Natural killer cell (primary cell): ENCODE measurements at regions not wholly inside any gene's neighbourhood (a gene's known extent, or its start where the extent isn't known, plus 50 kb on each side); places are given as distances from the start of the nearest gene placed in this dataset.

Source experiments
- ATAC-seq, 3 donors: fragments of 150-1000 bp in 2 of 3; fragments of 200-7000 bp in 1 of 3; cut with Tn5 transposase; 1 replicate in 1 of 3; 2 replicates in 2 of 3; pipeline ENCODE4 v1.10.0; 2021; ENCODE audit warnings: mild to moderate bottlenecking in 2 of 3, moderate library complexity in 2 of 3
- DNase-seq, 2 donors: peaks; one replicate each; pipeline versions ENCODE4 v3.0.0 to v3.0.0-alpha.2; 2013 to 2021; ENCODE audit warnings: mixed read lengths in 1 of 2
- H3K27ac ChIP-seq: one replicate; pipeline ENCODE4 v1.5.1; 2013; ENCODE audit warnings: mild to moderate bottlenecking, low read length
- H3K27me3 ChIP-seq: one replicate; pipeline ENCODE4 v1.6.1; 2013; ENCODE audit warnings: low read length; ENCODE audit not compliant: control insufficient read depth, insufficient read depth
- H3K36me3 ChIP-seq: one replicate; pipeline ENCODE4 v1.6.1; 2013; ENCODE audit warnings: low read length; ENCODE audit not compliant: control insufficient read depth, insufficient read depth
- H3K4me1 ChIP-seq: one replicate; pipeline ENCODE4 v1.6.1; 2013; ENCODE audit warnings: low read length; ENCODE audit not compliant: control insufficient read depth, insufficient read depth
- H3K4me3 ChIP-seq: one replicate; pipeline ENCODE4 v1.5.1; 2013; ENCODE audit warnings: low read length
- H3K9me3 ChIP-seq: one replicate; pipeline ENCODE4 v1.6.1; 2013; ENCODE audit warnings: low read length; ENCODE audit not compliant: control insufficient read depth, insufficient read depth
- H3K27ac Mint-ChIP-seq, 2 donors: one replicate each; pipeline ENCODE4 v1.8.0; 2022; ENCODE audit warnings: mild to moderate bottlenecking in 2 of 2, mixed read lengths in 2 of 2, moderate library complexity in 1 of 2
- H3K27me3 Mint-ChIP-seq, 2 donors: one replicate each; pipeline ENCODE4 v1.8.0; 2022; ENCODE audit warnings: low read depth in 2 of 2, mixed read lengths in 2 of 2
- H3K36me3 Mint-ChIP-seq: one replicate; pipeline ENCODE4 v1.8.0; 2022; ENCODE audit warnings: mixed read lengths
- H3K4me1 Mint-ChIP-seq, 2 donors: one replicate each; pipeline ENCODE4 v1.8.0; 2022; ENCODE audit warnings: mixed read lengths in 2 of 2
- H3K4me3 Mint-ChIP-seq: one replicate; pipeline ENCODE4 v1.8.0; 2022; ENCODE audit warnings: mild to moderate bottlenecking, moderate library complexity, mixed read lengths
- H3K9me3 Mint-ChIP-seq, 2 donors: one replicate each; pipeline ENCODE4 v1.8.0; 2022; ENCODE audit warnings: mixed read lengths in 2 of 2
- WGBS: methylation state at CpG from one replicate; pipeline ENCODE4 v1.1.7; 2013; ENCODE audit warnings: missing lambda C conversion rate; ENCODE audit not compliant: insufficient coverage; 5-methylcytosine and 5-hydroxymethylcytosine counted together
- intact Hi-C: fragments of 100-400 bp; cut with micrococcal nuclease; formaldehyde crosslinking; loops from one replicate; pipeline ENCODE4 v1.14.2; 2022
- TF ChIP-seq, protein P1 (sequence below): fragments of 200-600 bp; IDR thresholded peaks from one replicate; pipeline ENCODE4 v1.8.0; 2022; ENCODE audit warnings: antibody characterized with exemption

- no peak for ATAC-seq
- Mint-ChIP-seq H3K4me1 (no peaks in the 10 kb centered on the region), H3K9me3 (peaks cover 11 to 14% of the 10 kb centered on the region in 2 donors), H3K27ac (no peak overlapping the region), H3K27me3 (no peaks in the 10 kb centered on the region), H3K4me3 (no peak overlapping the region), H3K36me3 (no peaks in the 10 kb centered on the region)
- WGBS = 83% methylated on average over 2 of the region's 2 CpGs
- no peak overlapping the region for H3K27ac ChIP-seq
- H3K27me3 ChIP-seq = no peaks in the 10 kb centered on the region
- H3K4me1 ChIP-seq = no peaks in the 10 kb centered on the region
- H3K36me3 ChIP-seq = no peaks in the 10 kb centered on the region
- H3K9me3 ChIP-seq = no peaks in the 10 kb centered on the region
- no peak overlapping the region for H3K4me3 ChIP-seq
- TF ChIP-seq, protein P1, sequence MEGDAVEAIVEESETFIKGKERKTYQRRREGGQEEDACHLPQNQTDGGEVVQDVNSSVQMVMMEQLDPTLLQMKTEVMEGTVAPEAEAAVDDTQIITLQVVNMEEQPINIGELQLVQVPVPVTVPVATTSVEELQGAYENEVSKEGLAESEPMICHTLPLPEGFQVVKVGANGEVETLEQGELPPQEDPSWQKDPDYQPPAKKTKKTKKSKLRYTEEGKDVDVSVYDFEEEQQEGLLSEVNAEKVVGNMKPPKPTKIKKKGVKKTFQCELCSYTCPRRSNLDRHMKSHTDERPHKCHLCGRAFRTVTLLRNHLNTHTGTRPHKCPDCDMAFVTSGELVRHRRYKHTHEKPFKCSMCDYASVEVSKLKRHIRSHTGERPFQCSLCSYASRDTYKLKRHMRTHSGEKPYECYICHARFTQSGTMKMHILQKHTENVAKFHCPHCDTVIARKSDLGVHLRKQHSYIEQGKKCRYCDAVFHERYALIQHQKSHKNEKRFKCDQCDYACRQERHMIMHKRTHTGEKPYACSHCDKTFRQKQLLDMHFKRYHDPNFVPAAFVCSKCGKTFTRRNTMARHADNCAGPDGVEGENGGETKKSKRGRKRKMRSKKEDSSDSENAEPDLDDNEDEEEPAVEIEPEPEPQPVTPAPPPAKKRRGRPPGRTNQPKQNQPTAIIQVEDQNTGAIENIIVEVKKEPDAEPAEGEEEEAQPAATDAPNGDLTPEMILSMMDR = no peak
- no peak for DNase-seq
- intact Hi-C loops = no loop called here
Measured at GRCh38 chr4:66357316-66357715, 687.0 kb upstream of the EPHA5 start.

GRCh38 chr4:66355328-66355727 lies 685.0 kb upstream of the EPHA5 start:
- Mint-ChIP-seq H3K27ac (no peak overlapping the region), H3K36me3 (no peaks in the 10 kb centered on the region), H3K27me3 (no peaks in the 10 kb centered on the region), H3K4me3 (no peak overlapping the region), H3K9me3 (peaks cover 13 to 19% of the 10 kb centered on the region in 2 donors), H3K4me1 (no peaks in the 10 kb centered on the region)
- ATAC-seq (no peak), DNase-seq (no peak)
- Histone ChIP-seq H3K4me1 (no peaks in the 10 kb centered on the region), H3K36me3 (no peaks in the 10 kb centered on the region), H3K27me3 (no peaks in the 10 kb centered on the region), H3K27ac (no peak overlapping the region), H3K9me3 (no peaks in the 10 kb centered on the region), H3K4me3 (no peak overlapping the region)
- WGBS = 100% methylated on average over 1 of the region's 2 CpGs
- TF ChIP-seq, protein P1 = no peak
- intact Hi-C loops = no loop called here

- ATAC-seq (no peak), DNase-seq (no peak)
- peaks cover 6% of the 10 kb centered on the region for H3K9me3 ChIP-seq
- no peak overlapping the region for H3K4me3 ChIP-seq
- H3K36me3 ChIP-seq = no peaks in the 10 kb centered on the region
- Mint-ChIP-seq H3K27ac (no peak overlapping the region), H3K27me3 (no peaks in the 10 kb centered on the region), H3K9me3 (peaks cover 18 to 23% of the 10 kb centered on the region in 2 donors), H3K36me3 (no peaks in the 10 kb centered on the region), H3K4me3 (no peak overlapping the region), H3K4me1 (no peaks in the 10 kb centered on the region)
- no peaks in the 10 kb centered on the region for H3K4me1 ChIP-seq
- intact Hi-C loops = no loop called here
- TF ChIP-seq, protein P1 = no peak
- H3K27me3 ChIP-seq = no peaks in the 10 kb centered on the region
- no CpG with 5 or more reads among the region's 2 CpGs for WGBS
- no peak overlapping the region for H3K27ac ChIP-seq
Measured at GRCh38 chr4:66351761-66352160, 681.5 kb upstream of the EPHA5 start.

- Mint-ChIP-seq H3K27ac (no peak overlapping the region), H3K9me3 (peaks cover 6 to 9% of the 10 kb centered on the region in 2 donors), H3K4me3 (no peak overlapping the region), H3K27me3 (no peaks in the 10 kb centered on the region), H3K36me3 (no peaks in the 10 kb centered on the region), H3K4me1 (no peaks in the 10 kb centered on the region)
- Histone ChIP-seq H3K36me3 (no peaks in the 10 kb centered on the region), H3K4me3 (no peak overlapping the region), H3K4me1 (no peaks in the 10 kb centered on the region), H3K27ac (no peak overlapping the region), H3K9me3 (peaks cover 4% of the 10 kb centered on the region), H3K27me3 (no peaks in the 10 kb centered on the region)
- intact Hi-C loops = no loop called here
- DNase-seq (no peak), ATAC-seq (no peak)
- TF ChIP-seq, protein P1 = no peak
- no CpG with 5 or more reads among the region's 3 CpGs for WGBS
Measured at GRCh38 chr4:66340286-66340893, 670.1 kb upstream of the EPHA5 start.
